Endothelial cell (in vitro differentiated cells): ENCODE measurements at regions not wholly inside any gene's neighbourhood (a gene's known extent, or its start where the extent isn't known, plus 50 kb on each side); places are given as distances from the start of the nearest gene placed in this dataset.

Source experiments
- DNase-seq: peaks from one replicate; pipeline ENCODE4 v3.0.0; 2021; ENCODE audit warnings: low spot score
- H3K27ac Mint-ChIP-seq: one replicate; pipeline ENCODE4 v1.8.0; 2021; ENCODE audit warnings: mixed read lengths, inconsistent platforms; ENCODE audit not compliant: unreplicated experiment
- H3K27me3 Mint-ChIP-seq: one replicate; pipeline ENCODE4 v1.8.0; 2021; ENCODE audit warnings: mild to moderate bottlenecking, moderate library complexity, mixed read lengths, inconsistent platforms; ENCODE audit not compliant: unreplicated experiment
- H3K36me3 Mint-ChIP-seq: one replicate; pipeline ENCODE4 v1.8.0; 2021; ENCODE audit warnings: mild to moderate bottlenecking, low read depth, mixed read lengths, inconsistent platforms; ENCODE audit not compliant: unreplicated experiment
- H3K4me1 Mint-ChIP-seq: one replicate; pipeline ENCODE4 v1.8.0; 2021; ENCODE audit warnings: mild to moderate bottlenecking, mixed read lengths, inconsistent platforms; ENCODE audit not compliant: unreplicated experiment
- H3K4me3 Mint-ChIP-seq: one replicate; pipeline ENCODE4 v1.8.0; 2021; ENCODE audit warnings: mild to moderate bottlenecking, mixed read lengths, inconsistent platforms; ENCODE audit not compliant: unreplicated experiment
- H3K9me3 Mint-ChIP-seq: one replicate; pipeline ENCODE4 v1.8.0; 2021; ENCODE audit warnings: mixed read lengths, inconsistent platforms; ENCODE audit not compliant: unreplicated experiment
- TF ChIP-seq, protein P1 (sequence below): fragments of 200-600 bp; sonication (generic); IDR thresholded peaks from one replicate; pipeline ENCODE4 v1.5.0; 2021; ENCODE audit warnings: antibody characterized with exemption; ENCODE audit not compliant: unreplicated experiment

- peaks cover 4% of the 10 kb centered on the region for H3K4me1 Mint-ChIP-seq
- TF ChIP-seq, protein P1, sequence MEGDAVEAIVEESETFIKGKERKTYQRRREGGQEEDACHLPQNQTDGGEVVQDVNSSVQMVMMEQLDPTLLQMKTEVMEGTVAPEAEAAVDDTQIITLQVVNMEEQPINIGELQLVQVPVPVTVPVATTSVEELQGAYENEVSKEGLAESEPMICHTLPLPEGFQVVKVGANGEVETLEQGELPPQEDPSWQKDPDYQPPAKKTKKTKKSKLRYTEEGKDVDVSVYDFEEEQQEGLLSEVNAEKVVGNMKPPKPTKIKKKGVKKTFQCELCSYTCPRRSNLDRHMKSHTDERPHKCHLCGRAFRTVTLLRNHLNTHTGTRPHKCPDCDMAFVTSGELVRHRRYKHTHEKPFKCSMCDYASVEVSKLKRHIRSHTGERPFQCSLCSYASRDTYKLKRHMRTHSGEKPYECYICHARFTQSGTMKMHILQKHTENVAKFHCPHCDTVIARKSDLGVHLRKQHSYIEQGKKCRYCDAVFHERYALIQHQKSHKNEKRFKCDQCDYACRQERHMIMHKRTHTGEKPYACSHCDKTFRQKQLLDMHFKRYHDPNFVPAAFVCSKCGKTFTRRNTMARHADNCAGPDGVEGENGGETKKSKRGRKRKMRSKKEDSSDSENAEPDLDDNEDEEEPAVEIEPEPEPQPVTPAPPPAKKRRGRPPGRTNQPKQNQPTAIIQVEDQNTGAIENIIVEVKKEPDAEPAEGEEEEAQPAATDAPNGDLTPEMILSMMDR = no peak
- no peak for DNase-seq
- no peaks in the 10 kb centered on the region for H3K36me3 Mint-ChIP-seq
- H3K4me3 Mint-ChIP-seq = no peak overlapping the region
- H3K27ac Mint-ChIP-seq = no peak overlapping the region
- no peaks in the 10 kb centered on the region for H3K9me3 Mint-ChIP-seq
- no peaks in the 10 kb centered on the region for H3K27me3 Mint-ChIP-seq
These were observed 209.8 kb downstream of the RTL9 start for GRCh38 chrX:110568441-110568840.

- no peaks in the 10 kb centered on the region for H3K36me3 Mint-ChIP-seq
- TF ChIP-seq, protein P1 = no peak
- no peak overlapping the region for H3K27ac Mint-ChIP-seq
- H3K27me3 Mint-ChIP-seq = no peaks in the 10 kb centered on the region
- no peak for DNase-seq
- no peak overlapping the region for H3K4me3 Mint-ChIP-seq
- H3K9me3 Mint-ChIP-seq = no peaks in the 10 kb centered on the region
- peaks cover 4% of the 10 kb centered on the region for H3K4me1 Mint-ChIP-seq
These were observed 210.9 kb downstream of the RTL9 start for GRCh38 chrX:110569506-110569905.

DNA sequence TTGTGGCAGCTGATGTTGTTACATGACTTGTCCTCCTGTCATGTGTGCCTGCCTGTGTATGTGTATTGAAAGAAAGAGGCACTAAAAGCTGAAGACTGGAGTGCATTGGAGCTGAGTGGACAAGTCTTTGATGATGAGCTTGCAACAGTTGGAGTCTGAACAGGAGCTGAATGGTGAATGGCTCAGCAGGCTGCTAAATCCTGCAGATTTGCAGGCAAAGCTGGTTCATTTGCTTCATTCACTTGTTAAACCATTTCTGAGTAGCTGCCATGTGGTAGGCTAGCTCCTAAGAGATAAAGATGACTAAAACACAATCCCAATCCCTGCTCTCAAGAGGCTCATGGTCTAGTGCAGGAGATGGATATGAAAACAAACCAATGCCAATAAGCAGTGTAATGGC, 217.3 kb downstream of the CHRDL1 start:
- Mint-ChIP-seq H3K4me1 (no peaks in the 10 kb centered on the region), H3K9me3 (no peaks in the 10 kb centered on the region), H3K4me3 (no peak overlapping the region), H3K27me3 (peaks cover 1% of the 10 kb centered on the region), H3K27ac (no peak overlapping the region), H3K36me3 (no peaks in the 10 kb centered on the region)
- DNase-seq = no peak
- TF ChIP-seq, protein P1 = no peak

DNA sequence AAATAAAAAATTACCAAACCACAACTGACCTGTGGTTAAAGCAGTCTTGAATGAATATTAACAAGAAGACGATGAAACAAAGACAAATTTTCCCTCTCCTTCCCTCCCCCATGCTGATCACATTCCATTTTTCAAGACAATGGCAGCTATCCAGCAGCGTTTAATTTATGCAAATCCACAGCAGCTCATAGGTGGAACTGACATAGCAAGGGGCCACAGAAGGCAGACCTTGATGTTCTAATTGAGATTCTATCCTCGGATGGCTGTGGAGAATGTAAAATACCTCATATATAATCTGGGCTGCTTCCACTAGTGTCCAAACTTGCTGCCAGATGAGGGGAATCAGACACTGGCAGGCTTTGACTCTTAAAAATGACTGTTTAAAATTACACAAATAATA, 211.5 kb downstream of the CHRDL1 start:
- H3K9me3 Mint-ChIP-seq = no peaks in the 10 kb centered on the region
- no peaks in the 10 kb centered on the region for H3K36me3 Mint-ChIP-seq
- TF ChIP-seq, protein P1 = no peak
- no peak overlapping the region for H3K4me3 Mint-ChIP-seq
- H3K27me3 Mint-ChIP-seq = peaks cover 1% of the 10 kb centered on the region
- no peak for DNase-seq
- no peak overlapping the region for H3K27ac Mint-ChIP-seq
- H3K4me1 Mint-ChIP-seq = no peaks in the 10 kb centered on the region

GRCh38 chrX:110588164-110588563, 207.5 kb downstream of the CHRDL1 start:
- Mint-ChIP-seq H3K4me3 (no peak overlapping the region), H3K27me3 (no peaks in the 10 kb centered on the region), H3K36me3 (no peaks in the 10 kb centered on the region), H3K9me3 (no peaks in the 10 kb centered on the region), H3K4me1 (no peaks in the 10 kb centered on the region), H3K27ac (no peak overlapping the region)
- TF ChIP-seq, protein P1 = no peak
- DNase-seq = no peak
